Osteoblast (primary cell): ENCODE measurements at regions not wholly inside any gene's neighbourhood (a gene's known extent, or its start where the extent isn't known, plus 50 kb on each side); places are given as distances from the start of the nearest gene placed in this dataset.

Experiments
- DNase-seq: peaks from one replicate; pipeline ENCODE4 v3.0.0; 2011; ENCODE audit warnings: low spot score, mixed read lengths; ENCODE audit not compliant: insufficient read length; ENCODE audit errors: missing footprints
- H2AFZ ChIP-seq: 2 replicates; pipeline ENCODE4 v1.6.0; 2011; ENCODE audit warnings: mild to moderate bottlenecking, low read length
- H3K27ac ChIP-seq: 2 replicates; pipeline ENCODE4 v1.5.1; 2011; ENCODE audit warnings: mild to moderate bottlenecking, low read depth, low read length, moderate library complexity
- H3K27me3 ChIP-seq: 2 replicates; pipeline ENCODE4 v1.6.0; 2012; ENCODE audit warnings: mild to moderate bottlenecking, control low read depth, inconsistent platforms, low read length, moderate library complexity; ENCODE audit not compliant: insufficient read depth
- H3K36me3 ChIP-seq: 2 replicates; pipeline ENCODE4 v1.5.1; 2011; ENCODE audit warnings: mild to moderate bottlenecking, low read length, control low read depth, moderate library complexity; ENCODE audit not compliant: insufficient read depth
- H3K4me1 ChIP-seq: 2 replicates; pipeline ENCODE4 v1.5.1; 2011; ENCODE audit warnings: mild to moderate bottlenecking, low read length, control low read depth, moderate library complexity; ENCODE audit not compliant: insufficient read depth
- H3K4me2 ChIP-seq: 2 replicates; pipeline ENCODE4 v1.6.0; 2011; ENCODE audit warnings: mild to moderate bottlenecking, low read length; ENCODE audit not compliant: insufficient read depth
- H3K4me3 ChIP-seq: fragments of 200-600 bp; sonication (generic); 3 replicates; pipeline ENCODE4 v1.5.1; 2012; ENCODE audit warnings: mild to moderate bottlenecking, low read length, inconsistent platforms; ENCODE audit not compliant: insufficient read depth
- H3K79me2 ChIP-seq: 2 replicates; pipeline ENCODE4 v1.6.0; 2012; ENCODE audit warnings: mild to moderate bottlenecking, low read length, control low read depth, inconsistent platforms; ENCODE audit not compliant: insufficient read depth
- H3K9me3 ChIP-seq: 2 replicates; pipeline ENCODE4 v1.5.1; 2011; ENCODE audit warnings: low read depth, low read length, control low read depth
- H4K20me1 ChIP-seq: 2 replicates; pipeline ENCODE4 v1.6.0; 2012; ENCODE audit warnings: mild to moderate bottlenecking, low read length, control low read depth; ENCODE audit not compliant: insufficient read depth
- TF ChIP-seq, protein P1 (sequence below): IDR thresholded peaks from 2 replicates; pipeline ENCODE4 v1.5.1; 2011; ENCODE audit warnings: mild to moderate bottlenecking, low read depth, low read length, moderate library complexity; ENCODE audit errors: extremely low read depth

DNA sequence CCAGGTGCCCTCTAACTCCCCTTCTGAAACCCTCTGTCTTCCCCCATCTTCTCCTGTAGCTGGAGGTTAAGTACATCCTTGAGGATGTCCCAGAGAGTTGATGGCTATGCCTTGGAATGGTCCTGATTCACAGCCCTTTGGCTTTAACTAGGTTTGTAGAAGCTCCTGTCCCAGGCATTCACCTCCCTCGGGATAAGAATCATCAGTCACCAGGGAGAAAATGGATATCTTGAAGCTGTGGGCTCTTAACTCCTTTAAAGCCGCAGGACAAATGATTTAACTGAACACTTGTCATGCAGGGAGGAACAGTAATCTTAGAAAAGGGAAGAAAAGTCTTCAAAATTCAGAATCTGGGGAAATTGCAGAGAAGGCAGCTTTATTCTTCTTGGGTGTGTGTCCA, 139.9 kb downstream of the PSAT1 start:
- H3K27ac ChIP-seq = no peak overlapping the region
- TF ChIP-seq, protein P1, sequence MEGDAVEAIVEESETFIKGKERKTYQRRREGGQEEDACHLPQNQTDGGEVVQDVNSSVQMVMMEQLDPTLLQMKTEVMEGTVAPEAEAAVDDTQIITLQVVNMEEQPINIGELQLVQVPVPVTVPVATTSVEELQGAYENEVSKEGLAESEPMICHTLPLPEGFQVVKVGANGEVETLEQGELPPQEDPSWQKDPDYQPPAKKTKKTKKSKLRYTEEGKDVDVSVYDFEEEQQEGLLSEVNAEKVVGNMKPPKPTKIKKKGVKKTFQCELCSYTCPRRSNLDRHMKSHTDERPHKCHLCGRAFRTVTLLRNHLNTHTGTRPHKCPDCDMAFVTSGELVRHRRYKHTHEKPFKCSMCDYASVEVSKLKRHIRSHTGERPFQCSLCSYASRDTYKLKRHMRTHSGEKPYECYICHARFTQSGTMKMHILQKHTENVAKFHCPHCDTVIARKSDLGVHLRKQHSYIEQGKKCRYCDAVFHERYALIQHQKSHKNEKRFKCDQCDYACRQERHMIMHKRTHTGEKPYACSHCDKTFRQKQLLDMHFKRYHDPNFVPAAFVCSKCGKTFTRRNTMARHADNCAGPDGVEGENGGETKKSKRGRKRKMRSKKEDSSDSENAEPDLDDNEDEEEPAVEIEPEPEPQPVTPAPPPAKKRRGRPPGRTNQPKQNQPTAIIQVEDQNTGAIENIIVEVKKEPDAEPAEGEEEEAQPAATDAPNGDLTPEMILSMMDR = no peak

DNA sequence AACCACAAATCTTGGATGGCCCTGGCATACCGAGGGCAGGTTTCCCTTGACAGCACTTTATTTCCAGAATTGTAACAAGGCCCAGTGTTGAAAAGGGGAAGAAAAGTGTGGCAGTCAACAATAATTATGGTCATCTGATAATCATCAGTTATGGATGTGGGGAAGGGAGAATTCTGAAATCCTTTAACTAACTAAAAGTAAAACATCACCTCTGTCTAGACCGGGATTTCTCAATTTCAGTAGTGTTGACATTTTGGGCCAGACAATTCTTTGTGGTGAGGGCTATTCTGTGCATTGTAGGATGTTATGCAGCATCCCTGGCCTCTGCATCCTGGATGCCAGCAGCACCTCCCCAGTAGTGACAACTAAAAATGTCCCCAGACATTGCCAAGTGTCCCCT, 140.4 kb downstream of the PSAT1 start:
- Histone ChIP-seq H3K27me3 (peaks cover 13% of the 10 kb centered on the region), H3K9me3 (no peaks in the 10 kb centered on the region), H2AFZ (no peak overlapping the region), H4K20me1 (no peaks in the 10 kb centered on the region), H3K79me2 (no peaks in the 10 kb centered on the region), H3K4me3 (no peak overlapping the region), H3K4me2 (no peak overlapping the region), H3K4me1 (peaks cover 11% of the 10 kb centered on the region), H3K27ac (no peak overlapping the region), H3K36me3 (no peaks in the 10 kb centered on the region)
- DNase-seq = no peak
- TF ChIP-seq, protein P1 = no peak

More for the DNA sequence above, 139.9 kb downstream of the PSAT1 start:
- Histone ChIP-seq H4K20me1 (no peaks in the 10 kb centered on the region), H3K9me3 (no peaks in the 10 kb centered on the region), H3K36me3 (no peaks in the 10 kb centered on the region), H2AFZ (no peak overlapping the region), H3K79me2 (no peaks in the 10 kb centered on the region), H3K4me3 (no peak overlapping the region), H3K4me2 (no peak overlapping the region), H3K27me3 (peaks cover 13% of the 10 kb centered on the region), H3K4me1 (peaks cover 11% of the 10 kb centered on the region)
- no peak for DNase-seq

DNA sequence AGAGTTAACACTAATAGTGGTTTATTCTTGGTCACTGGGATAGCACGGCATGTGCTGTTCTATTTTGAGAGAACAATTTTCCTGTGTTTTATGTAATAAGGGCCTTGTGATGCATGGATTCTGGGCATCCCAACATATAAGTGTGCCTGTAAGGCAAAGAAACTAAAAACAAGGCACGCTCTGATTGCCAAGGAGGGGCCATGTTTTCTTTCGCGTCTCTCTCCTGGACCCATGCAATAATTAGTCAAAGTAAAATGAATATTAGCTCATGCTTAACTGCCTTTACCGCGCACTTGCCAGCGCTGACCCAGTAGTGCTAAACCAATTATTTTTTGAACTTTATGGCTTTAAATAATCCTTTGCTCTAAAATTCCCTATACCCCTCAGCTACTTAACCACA, 140.9 kb downstream of the PSAT1 start:
- H3K4me1 ChIP-seq = peaks cover 11% of the 10 kb centered on the region
- no peaks in the 10 kb centered on the region for H3K79me2 ChIP-seq
- H3K27ac ChIP-seq = no peak overlapping the region
- H2AFZ ChIP-seq = no peak overlapping the region
- no peaks in the 10 kb centered on the region for H4K20me1 ChIP-seq
- H3K4me2 ChIP-seq = no peak overlapping the region
- peaks cover 13% of the 10 kb centered on the region for H3K27me3 ChIP-seq
- H3K4me3 ChIP-seq = no peak overlapping the region
- no peaks in the 10 kb centered on the region for H3K9me3 ChIP-seq
- H3K36me3 ChIP-seq = no peaks in the 10 kb centered on the region
- no peak for DNase-seq
- TF ChIP-seq, protein P1 = no peak

DNA sequence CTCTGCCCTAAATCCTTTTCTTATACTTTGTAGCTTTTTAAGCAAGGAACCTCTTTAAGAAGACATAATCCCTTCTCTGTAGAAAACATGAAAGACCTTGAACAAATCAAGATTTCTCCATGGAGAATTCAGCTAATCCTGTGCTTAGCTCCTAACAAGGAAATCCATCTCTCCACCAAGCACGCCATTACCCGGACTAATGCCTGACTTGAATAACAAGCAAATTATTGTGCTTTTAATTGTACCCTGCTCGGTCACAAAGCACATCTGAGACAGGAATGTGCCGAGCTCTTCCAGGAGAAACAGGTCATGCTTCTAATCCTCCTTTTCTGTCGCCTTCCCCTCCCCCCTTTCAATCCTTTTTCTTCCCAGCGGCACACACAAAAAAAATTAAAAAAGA, 141.3 kb downstream of the PSAT1 start:
- peak overlapping the region; percentile 93 for H3K4me2 ChIP-seq
- TF ChIP-seq, protein P1 = no peak

More for the DNA sequence above, 141.3 kb downstream of the PSAT1 start:
- no peak for DNase-seq
- Histone ChIP-seq H4K20me1 (no peaks in the 10 kb centered on the region), H3K27me3 (peaks cover 13% of the 10 kb centered on the region), H3K9me3 (no peaks in the 10 kb centered on the region), H2AFZ (no peak overlapping the region), H3K79me2 (no peaks in the 10 kb centered on the region), H3K4me3 (no peak overlapping the region), H3K36me3 (no peaks in the 10 kb centered on the region), H3K27ac (no peak overlapping the region), H3K4me1 (peaks cover 11% of the 10 kb centered on the region)
